CD4-positive, alpha-beta T cell treated with Interleukin-15 for 4 hours (primary cell): ENCODE measurements at regions not wholly inside any gene's neighbourhood (a gene's known extent, or its start where the extent isn't known, plus 50 kb on each side); places are given as distances from the start of the nearest gene placed in this dataset.

Source experiments
- DNase-seq: peaks from one replicate; pipeline ENCODE4 v3.0.0-alpha.2; 2020; ENCODE audit warnings: low spot score

GRCh38 chr13:40480012-40480914 is 186.2 kb downstream of the FOXO1 start:
- no peak for DNase-seq

- DNase-seq, result no peak
Measured at GRCh38 chr13:40480915-40481516, 185.4 kb downstream of the FOXO1 start.

GRCh38 chr13:40483601-40484000 is 182.8 kb downstream of the FOXO1 start:
- DNase-seq, result no peak

- peak; percentile 26 for DNase-seq
Measured at GRCh38 chr13:40484101-40484800, 182.2 kb downstream of the FOXO1 start.

- DNase-seq, result peak; percentile 5
Measured at GRCh38 chr13:40484974-40485373, 181.5 kb downstream of the FOXO1 start.

- DNase-seq, result peak; percentile 89
Measured at GRCh38 chr13:40485611-40486517, 180.6 kb downstream of the FOXO1 start.

- no peak for DNase-seq
Measured at GRCh38 chr13:40486518-40487163, 179.8 kb downstream of the FOXO1 start.

GRCh38 chr13:40488869-40489391 is 177.5 kb downstream of the FOXO1 start:
- no peak for DNase-seq

GRCh38 chr13:40490086-40490758 is 176.2 kb downstream of the FOXO1 start:
- peak; percentile 55 for DNase-seq

- no peak for DNase-seq
Measured at GRCh38 chr13:40492511-40492910, 173.9 kb downstream of the FOXO1 start.

GRCh38 chr13:40494513-40494912 is 171.9 kb downstream of the FOXO1 start:
- peak; percentile 35 for DNase-seq

- DNase-seq, result peak; percentile 61
Measured at GRCh38 chr13:40494946-40495620, 171.4 kb downstream of the FOXO1 start.

GRCh38 chr13:40495621-40496001 is 170.8 kb downstream of the FOXO1 start:
- DNase-seq, result no peak

- DNase-seq, result no peak
Measured at GRCh38 chr13:40496035-40496810, 170.2 kb downstream of the FOXO1 start.

GRCh38 chr13:40498461-40498860 is 168.0 kb downstream of the FOXO1 start:
- DNase-seq, result no peak

GRCh38 chr13:40502236-40502635 is 164.2 kb downstream of the FOXO1 start:
- DNase-seq, result no peak

GRCh38 chr13:40503011-40503410 is 163.4 kb downstream of the FOXO1 start:
- DNase-seq, result no peak

GRCh38 chr13:40503966-40504591 is 162.4 kb downstream of the FOXO1 start:
- DNase-seq, result no peak

GRCh38 chr13:40504641-40505040 is 161.8 kb downstream of the FOXO1 start:
- DNase-seq, result no peak
